IPS-18c (cell line): ENCODE measurements at regions not wholly inside any gene's neighbourhood (a gene's known extent, or its start where the extent isn't known, plus 50 kb on each side); places are given as distances from the start of the nearest gene placed in this dataset.

ENCODE experiments used
- H3K4me3 ChIP-seq: 2 replicates; pipeline ENCODE4 v1.7.0; 2013; ENCODE audit warnings: low read depth, mild to moderate bottlenecking, low read length, moderate library complexity; ENCODE audit not compliant: insufficient read depth
- H3K9me3 ChIP-seq: one replicate; pipeline ENCODE4 v1.6.1; 2013; ENCODE audit warnings: mild to moderate bottlenecking, low read length, moderate library complexity; ENCODE audit not compliant: control insufficient read depth, insufficient read depth

GRCh38 chr3:68139897-68140296, 485.5 kb upstream of the SUCLG2 start:
- no peaks in the 10 kb centered on the region for H3K9me3 ChIP-seq

GRCh38 chr3:68136411-68136810, 482.0 kb upstream of the SUCLG2 start:
- Histone ChIP-seq H3K4me3 (no peak overlapping the region), H3K9me3 (no peaks in the 10 kb centered on the region)

More at GRCh38 chr3:68139897-68140296, 485.5 kb upstream of the SUCLG2 start:
- H3K4me3 ChIP-seq = no peak overlapping the region

GRCh38 chr3:68135067-68135466, 480.7 kb upstream of the SUCLG2 start:
- H3K4me3 ChIP-seq = no peak overlapping the region
- no peaks in the 10 kb centered on the region for H3K9me3 ChIP-seq

- H3K4me3 ChIP-seq = no peak overlapping the region
- no peaks in the 10 kb centered on the region for H3K9me3 ChIP-seq
These were observed 474.7 kb upstream of the SUCLG2 start for GRCh38 chr3:68129065-68129464.

- Histone ChIP-seq H3K9me3 (no peaks in the 10 kb centered on the region), H3K4me3 (no peak overlapping the region)
These were observed 468.8 kb upstream of the SUCLG2 start for GRCh38 chr3:68123231-68123630.

- H3K4me3 ChIP-seq = no peak overlapping the region
- no peaks in the 10 kb centered on the region for H3K9me3 ChIP-seq
These were observed 466.9 kb upstream of the SUCLG2 start for GRCh38 chr3:68121287-68121686.

GRCh38 chr3:68116580-68116979, 462.2 kb upstream of the SUCLG2 start:
- Histone ChIP-seq H3K9me3 (no peaks in the 10 kb centered on the region), H3K4me3 (no peak overlapping the region)

- H3K4me3 ChIP-seq = no peak overlapping the region
- H3K9me3 ChIP-seq = no peaks in the 10 kb centered on the region
These were observed 449.4 kb upstream of the SUCLG2 start for GRCh38 chr3:68103811-68104210.

GRCh38 chr3:68090571-68090970, 436.2 kb upstream of the SUCLG2 start:
- Histone ChIP-seq H3K4me3 (no peak overlapping the region), H3K9me3 (no peaks in the 10 kb centered on the region)

- H3K4me3 ChIP-seq = no peak overlapping the region
- H3K9me3 ChIP-seq = no peaks in the 10 kb centered on the region
These were observed 435.2 kb upstream of the SUCLG2 start for GRCh38 chr3:68089572-68090011.

GRCh38 chr3:68088636-68089035, 434.2 kb upstream of the SUCLG2 start:
- no peak overlapping the region for H3K4me3 ChIP-seq
- no peaks in the 10 kb centered on the region for H3K9me3 ChIP-seq

GRCh38 chr3:68088216-68088615, 433.8 kb upstream of the SUCLG2 start:
- H3K4me3 ChIP-seq = no peak overlapping the region
- H3K9me3 ChIP-seq = no peaks in the 10 kb centered on the region

- Histone ChIP-seq H3K9me3 (peaks cover 3% of the 10 kb centered on the region), H3K4me3 (no peak overlapping the region)
These were observed 417.6 kb upstream of the SUCLG2 start for GRCh38 chr3:68072062-68072461.

GRCh38 chr3:68070186-68070585, 415.8 kb upstream of the SUCLG2 start:
- no peak overlapping the region for H3K4me3 ChIP-seq
- peaks cover 3% of the 10 kb centered on the region for H3K9me3 ChIP-seq

GRCh38 chr3:68067314-68067713, 412.9 kb upstream of the SUCLG2 start:
- no peak overlapping the region for H3K4me3 ChIP-seq
- H3K9me3 ChIP-seq = peaks cover 3% of the 10 kb centered on the region

GRCh38 chr3:68062926-68063325, 408.5 kb upstream of the SUCLG2 start:
- Histone ChIP-seq H3K4me3 (no peak overlapping the region), H3K9me3 (no peaks in the 10 kb centered on the region)

GRCh38 chr3:68060910-68061309, 406.5 kb upstream of the SUCLG2 start:
- H3K9me3 ChIP-seq = no peaks in the 10 kb centered on the region

GRCh38 chr3:68060191-68060590, 405.8 kb upstream of the SUCLG2 start:
- H3K9me3 ChIP-seq = no peaks in the 10 kb centered on the region
- H3K4me3 ChIP-seq = no peak overlapping the region

More at GRCh38 chr3:68060910-68061309, 406.5 kb upstream of the SUCLG2 start:
- no peak overlapping the region for H3K4me3 ChIP-seq

- H3K9me3 ChIP-seq = no peaks in the 10 kb centered on the region
- no peak overlapping the region for H3K4me3 ChIP-seq
These were observed 405.3 kb upstream of the SUCLG2 start for GRCh38 chr3:68059628-68060152.
